Omental fat pad (tissue), 3 donors: ENCODE measurements at regions not wholly inside any gene's neighbourhood (a gene's known extent, or its start where the extent isn't known, plus 50 kb on each side); places are given as distances from the start of the nearest gene placed in this dataset.

ENCODE experiments used
- ATAC-seq: fragments of 150-250 bp; one replicate; pipeline ENCODE4 v1.9.1; 2016; ENCODE audit warnings: mild to moderate bottlenecking, moderate library complexity; ENCODE audit not compliant: low FRiP score
- DNase-seq: peaks from one replicate; pipeline ENCODE4 v3.0.0-alpha.2; 2019; ENCODE audit warnings: low spot score
- TF ChIP-seq, protein P1 (sequence below), 3 donors: fragments of 450-650 bp; IDR thresholded peaks; one replicate each; pipeline ENCODE4 v1.5.1; 2016 to 2017; ENCODE audit warnings: antibody characterized with exemption in 3 of 3, mild to moderate bottlenecking in 3 of 3, moderate library complexity in 2 of 3

- TF ChIP-seq, protein P1, sequence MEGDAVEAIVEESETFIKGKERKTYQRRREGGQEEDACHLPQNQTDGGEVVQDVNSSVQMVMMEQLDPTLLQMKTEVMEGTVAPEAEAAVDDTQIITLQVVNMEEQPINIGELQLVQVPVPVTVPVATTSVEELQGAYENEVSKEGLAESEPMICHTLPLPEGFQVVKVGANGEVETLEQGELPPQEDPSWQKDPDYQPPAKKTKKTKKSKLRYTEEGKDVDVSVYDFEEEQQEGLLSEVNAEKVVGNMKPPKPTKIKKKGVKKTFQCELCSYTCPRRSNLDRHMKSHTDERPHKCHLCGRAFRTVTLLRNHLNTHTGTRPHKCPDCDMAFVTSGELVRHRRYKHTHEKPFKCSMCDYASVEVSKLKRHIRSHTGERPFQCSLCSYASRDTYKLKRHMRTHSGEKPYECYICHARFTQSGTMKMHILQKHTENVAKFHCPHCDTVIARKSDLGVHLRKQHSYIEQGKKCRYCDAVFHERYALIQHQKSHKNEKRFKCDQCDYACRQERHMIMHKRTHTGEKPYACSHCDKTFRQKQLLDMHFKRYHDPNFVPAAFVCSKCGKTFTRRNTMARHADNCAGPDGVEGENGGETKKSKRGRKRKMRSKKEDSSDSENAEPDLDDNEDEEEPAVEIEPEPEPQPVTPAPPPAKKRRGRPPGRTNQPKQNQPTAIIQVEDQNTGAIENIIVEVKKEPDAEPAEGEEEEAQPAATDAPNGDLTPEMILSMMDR (IDR thresholded peaks at IDR 0.05), result no peak
- no peak for ATAC-seq
- DNase-seq, result no peak
These were observed 206.4 kb upstream of the ID2 start for GRCh38 chr2:8475349-8476031.

- TF ChIP-seq, protein P1 (IDR thresholded peaks at IDR 0.05), result no peak
- ATAC-seq, result no peak
These were observed 204.0 kb upstream of the ID2 start for GRCh38 chr2:8477552-8478470.

DNA sequence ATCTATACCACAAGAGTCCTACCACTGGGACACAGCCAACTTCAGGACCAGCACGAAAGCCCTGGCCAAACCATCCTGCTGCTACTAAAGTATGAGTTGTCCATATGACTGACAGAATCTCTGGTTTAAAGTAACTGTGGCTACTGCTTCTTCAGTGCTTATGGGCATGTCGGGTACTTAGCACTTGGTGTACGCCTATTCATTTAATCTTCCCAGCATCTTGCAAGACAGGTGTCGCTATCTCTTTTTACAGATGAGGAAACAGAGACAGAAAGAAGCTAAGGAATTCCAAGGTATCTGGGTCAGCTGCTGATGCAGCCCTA lies 203.4 kb upstream of the ID2 start:
- ATAC-seq (no peak), DNase-seq (no peak)
- TF ChIP-seq, protein P1 (IDR thresholded peaks at IDR 0.05), result no peak

More at GRCh38 chr2:8477552-8478470, 204.0 kb upstream of the ID2 start:
- no peak for DNase-seq

GRCh38 chr2:8479298-8479697 lies 202.6 kb upstream of the ID2 start:
- TF ChIP-seq, protein P1 (IDR thresholded peaks at IDR 0.05), result no peak
- ATAC-seq, result no peak

DNA sequence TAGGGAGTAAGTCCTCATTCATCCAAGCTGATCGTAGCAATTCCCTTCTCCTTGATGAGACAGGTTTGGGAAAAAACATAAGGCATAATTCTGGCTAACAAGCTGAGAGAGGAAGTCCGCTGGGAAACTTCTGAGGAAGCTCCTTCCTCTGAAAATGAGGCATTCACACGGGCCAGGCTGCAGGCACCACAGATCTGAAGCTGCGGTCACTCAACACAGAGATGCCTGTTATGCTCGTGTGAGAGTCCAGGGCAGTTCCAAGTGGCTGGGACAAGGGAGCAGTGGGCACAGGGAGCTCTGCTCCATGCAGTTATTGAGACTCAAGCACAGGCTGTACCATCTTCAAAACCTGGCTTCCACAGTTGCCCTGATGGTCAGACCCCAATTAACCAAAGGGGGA lies 200.9 kb upstream of the ID2 start:
- DNase-seq (no peak), ATAC-seq (no peak)
- TF ChIP-seq, protein P1 (IDR thresholded peaks at IDR 0.05), result no peak

More at GRCh38 chr2:8479298-8479697, 202.6 kb upstream of the ID2 start:
- no peak for DNase-seq

DNA sequence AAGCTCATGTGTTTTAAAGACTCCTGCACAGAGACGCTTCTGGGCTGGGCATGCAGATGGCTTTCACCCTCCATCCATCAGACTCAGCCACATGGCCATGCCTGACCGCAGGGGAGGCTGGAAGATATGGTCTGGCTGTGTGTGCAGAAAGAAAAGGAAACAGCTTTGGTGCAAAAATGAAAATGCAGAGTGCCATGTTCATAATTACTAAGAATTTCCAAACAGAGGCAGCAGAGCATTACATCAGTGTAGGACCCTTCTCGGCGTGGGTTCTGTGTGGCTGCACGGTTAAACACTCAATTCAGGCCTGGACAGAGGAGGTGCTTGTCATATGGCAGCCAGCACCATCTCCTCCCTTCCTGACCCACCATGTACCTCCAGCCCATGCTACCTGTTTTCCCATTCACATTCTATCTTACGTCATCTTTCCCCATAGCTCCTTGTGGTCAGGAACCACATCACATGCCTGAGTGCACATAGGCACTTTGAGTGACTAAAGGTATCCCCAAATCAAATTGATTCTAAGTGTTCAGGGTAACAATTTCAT lies 200.3 kb upstream of the ID2 start:
- peak; percentile 30 for ATAC-seq
- DNase-seq, result no peak
- TF ChIP-seq, protein P1 (IDR thresholded peaks at IDR 0.05), result no peak
